ENCODE measurements at regions not wholly inside any gene's neighbourhood (a gene's known extent, or its start where the extent isn't known, plus 50 kb on each side); places are given as distances from the start of the nearest gene placed in this dataset.

DNA sequence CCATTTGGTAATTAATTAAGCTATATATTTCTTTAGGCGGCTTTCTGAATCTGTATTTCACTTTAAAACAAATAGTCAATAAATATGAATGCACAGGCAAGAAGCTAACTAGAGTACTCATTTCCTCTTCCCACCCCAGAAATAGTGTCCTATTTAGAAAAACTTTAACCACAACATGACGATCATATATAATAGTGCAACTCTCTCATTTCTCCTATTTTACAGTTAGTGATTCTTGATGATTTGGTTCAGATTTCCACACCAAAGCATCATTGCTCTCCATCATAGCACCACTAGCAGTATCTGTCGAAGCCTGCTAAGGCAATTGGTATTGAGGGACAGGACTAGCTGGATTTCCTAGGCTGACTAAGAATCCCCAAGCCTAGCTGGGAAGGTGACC, 184.0 kb upstream of the GALNTL6 start:
- H3K27ac ChIP-seq (ENCODE audit: low read depth, low read length) = no peak overlapping the region
- no peaks in the 10 kb centered on the region for H3K4me1 ChIP-seq (ENCODE audit: control insufficient read depth in 1 of 2, insufficient read depth in 2 of 2, low read length in 2 of 2)
- no peak for DNase-seq
- no peak overlapping the region for H2AFZ ChIP-seq (ENCODE audit: insufficient read depth, low read length, poor library complexity)
- H2AK5ac ChIP-seq (ENCODE audit: low read length) = no peak overlapping the region
- no peak overlapping the region for H2BK5ac ChIP-seq (ENCODE audit: low read depth, low read length, poor library complexity)
- H3K79me2 ChIP-seq (ENCODE audit: control insufficient read depth, insufficient read depth, low read length, poor library complexity) = no peaks in the 10 kb centered on the region
- H3K18ac ChIP-seq (ENCODE audit: low read length) = no peak overlapping the region
- no peak overlapping the region for H4K91ac ChIP-seq (ENCODE audit: low read depth, low read length)
- no peaks in the 10 kb centered on the region for H3K9me3 ChIP-seq (ENCODE audit: insufficient read depth, low read depth, low read length)
- H3K4me3 ChIP-seq (ENCODE audit: low read depth, low read length) = no peak overlapping the region
- H2BK120ac ChIP-seq (ENCODE audit: insufficient read depth, low read length, poor library complexity) = no peak overlapping the region
- H2BK12ac ChIP-seq (ENCODE audit: low read length) = no peak overlapping the region
- H3K79me1 ChIP-seq (ENCODE audit: low read length) = no peaks in the 10 kb centered on the region
- H3K14ac ChIP-seq (ENCODE audit: low read length) = no peak overlapping the region
- WGBS (ENCODE audit: extremely low coverage, insufficient coverage, insufficient read length) = no CpG with 5 or more reads among the region's 3 CpGs
- H3K9ac ChIP-seq (ENCODE audit: low read length) = no peak overlapping the region
- H3K27me3 ChIP-seq (ENCODE audit: insufficient read depth, low read length) = no peaks in the 10 kb centered on the region
- no peak overlapping the region for H4K8ac ChIP-seq (ENCODE audit: low read depth, low read length)
- H3K36me3 ChIP-seq (ENCODE audit: control insufficient read depth in 1 of 2, insufficient read depth in 2 of 2, low read length in 2 of 2) = no peaks in the 10 kb centered on the region
- H4K12ac ChIP-seq (ENCODE audit: low read depth, low read length) = no peak overlapping the region
- no peak overlapping the region for H3K4me2 ChIP-seq (ENCODE audit: low read length)
- H3K4ac ChIP-seq (ENCODE audit: low read depth, low read length) = no peak overlapping the region
- H3K23ac ChIP-seq (ENCODE audit: low read length) = no peak overlapping the region

DNA sequence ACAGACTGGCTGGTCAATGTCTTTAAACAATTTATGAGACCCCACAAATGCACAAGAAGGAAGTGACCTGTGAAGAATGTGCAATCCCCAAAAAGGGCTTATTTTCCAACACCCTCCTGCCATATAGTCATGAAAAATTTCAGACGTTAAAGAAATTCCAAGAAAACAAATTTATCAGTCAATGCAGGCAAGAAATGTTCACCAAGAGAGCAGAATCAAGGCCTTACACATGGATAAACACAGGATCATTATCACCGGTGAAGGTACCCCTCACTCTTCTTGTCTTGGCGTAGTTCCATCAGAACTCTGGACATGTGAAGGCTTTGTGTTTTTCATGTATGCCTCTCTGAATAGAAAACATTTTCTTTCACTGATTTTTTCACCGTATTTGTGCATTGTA, 186.7 kb upstream of the GALNTL6 start:
- Histone ChIP-seq H4K12ac (ENCODE audit: low read depth, low read length) (no peak overlapping the region), H3K4me3 (ENCODE audit: low read depth, low read length) (no peak overlapping the region), H3K27me3 (ENCODE audit: insufficient read depth, low read length) (no peaks in the 10 kb centered on the region), H3K9me3 (ENCODE audit: insufficient read depth, low read depth, low read length) (no peaks in the 10 kb centered on the region), H3K23ac (ENCODE audit: low read length) (no peak overlapping the region), H3K4me1 (ENCODE audit: control insufficient read depth in 1 of 2, insufficient read depth in 2 of 2, low read length in 2 of 2) (no peaks in the 10 kb centered on the region), H4K91ac (ENCODE audit: low read depth, low read length) (no peak overlapping the region), H4K8ac (ENCODE audit: low read depth, low read length) (no peak overlapping the region), H3K4me2 (ENCODE audit: low read length) (no peak overlapping the region), H2BK5ac (ENCODE audit: low read depth, low read length, poor library complexity) (no peak overlapping the region), H3K27ac (ENCODE audit: low read depth, low read length) (no peak overlapping the region), H3K9ac (ENCODE audit: low read length) (no peak overlapping the region), H2BK12ac (ENCODE audit: low read length) (no peak overlapping the region), H3K79me1 (ENCODE audit: low read length) (no peaks in the 10 kb centered on the region), H2BK120ac (ENCODE audit: insufficient read depth, low read length, poor library complexity) (no peak overlapping the region), H3K79me2 (ENCODE audit: control insufficient read depth, insufficient read depth, low read length, poor library complexity) (no peaks in the 10 kb centered on the region), H3K36me3 (ENCODE audit: control insufficient read depth in 1 of 2, insufficient read depth in 2 of 2, low read length in 2 of 2) (no peaks in the 10 kb centered on the region), H3K14ac (ENCODE audit: low read length) (no peak overlapping the region), H3K18ac (ENCODE audit: low read length) (no peak overlapping the region), H2AFZ (ENCODE audit: insufficient read depth, low read length, poor library complexity) (no peak overlapping the region), H3K4ac (ENCODE audit: low read depth, low read length) (no peak overlapping the region), H2AK5ac (ENCODE audit: low read length) (no peak overlapping the region)
- no peak for DNase-seq
- no CpG with 5 or more reads among the region's 4 CpGs for WGBS (ENCODE audit: extremely low coverage, insufficient coverage, insufficient read length)

DNA sequence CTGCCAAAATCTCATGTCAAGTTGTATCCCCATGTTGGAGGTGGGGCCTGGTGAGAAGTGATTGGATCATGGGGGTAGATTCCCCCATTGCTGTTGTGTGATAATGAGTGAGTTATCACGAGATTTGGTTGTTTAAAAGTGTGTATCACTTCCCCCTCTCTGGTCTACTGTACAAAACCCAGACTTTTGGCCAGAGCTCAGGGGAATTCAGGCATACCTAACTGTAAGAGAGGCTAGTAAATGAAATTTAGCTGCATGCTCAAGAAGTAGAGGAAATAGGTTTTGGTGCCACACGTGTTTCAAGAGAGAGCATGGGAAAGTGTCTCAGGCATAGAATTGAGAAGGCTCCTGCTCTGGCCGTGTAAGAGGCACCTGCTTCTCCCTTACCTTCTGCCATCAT, 190.5 kb upstream of the GALNTL6 start:
- no CpG with 5 or more reads among the region's 3 CpGs for WGBS (ENCODE audit: extremely low coverage, insufficient coverage, insufficient read length)
- no peak overlapping the region for H4K12ac ChIP-seq (ENCODE audit: low read depth, low read length)
- DNase-seq = no peak

DNA sequence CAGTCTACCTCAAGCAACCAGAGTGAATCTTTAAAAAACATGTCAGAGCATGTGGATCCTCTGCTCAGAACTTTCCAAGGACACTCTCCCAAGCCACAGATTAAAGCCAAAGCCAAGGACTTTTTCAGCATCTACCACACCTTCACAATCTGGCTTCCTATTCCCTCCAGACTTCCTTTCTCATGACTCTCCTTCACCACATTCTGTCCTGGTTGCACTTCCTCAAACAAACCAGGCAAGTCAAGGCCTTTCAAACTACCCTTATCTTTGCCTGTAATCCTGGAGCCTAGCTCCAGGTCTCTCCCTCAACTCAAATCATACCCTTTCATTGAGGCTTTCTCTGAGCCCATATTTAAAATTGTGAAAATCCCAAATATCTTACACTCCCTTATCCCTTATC, 191.6 kb upstream of the GALNTL6 start:
- no peaks in the 10 kb centered on the region for H3K27me3 ChIP-seq (ENCODE audit: insufficient read depth, low read length)
- H3K79me1 ChIP-seq (ENCODE audit: low read length) = no peaks in the 10 kb centered on the region
- H2BK5ac ChIP-seq (ENCODE audit: low read depth, low read length, poor library complexity) = no peak overlapping the region
- no peaks in the 10 kb centered on the region for H3K9me3 ChIP-seq (ENCODE audit: insufficient read depth, low read depth, low read length)
- no peak overlapping the region for H3K9ac ChIP-seq (ENCODE audit: low read length)
- H3K4me2 ChIP-seq (ENCODE audit: low read length) = no peak overlapping the region
- no peak overlapping the region for H3K23ac ChIP-seq (ENCODE audit: low read length)
- H3K27ac ChIP-seq (ENCODE audit: low read depth, low read length) = no peak overlapping the region
- no peak for DNase-seq
- H3K4ac ChIP-seq (ENCODE audit: low read depth, low read length) = no peak overlapping the region
- H4K12ac ChIP-seq (ENCODE audit: low read depth, low read length) = no peak overlapping the region
- H2BK120ac ChIP-seq (ENCODE audit: insufficient read depth, low read length, poor library complexity) = no peak overlapping the region
- no peaks in the 10 kb centered on the region for H3K36me3 ChIP-seq (ENCODE audit: control insufficient read depth in 1 of 2, insufficient read depth in 2 of 2, low read length in 2 of 2)
- H3K18ac ChIP-seq (ENCODE audit: low read length) = no peak overlapping the region
- no peak overlapping the region for H3K4me3 ChIP-seq (ENCODE audit: low read depth, low read length)
- no peaks in the 10 kb centered on the region for H3K79me2 ChIP-seq (ENCODE audit: control insufficient read depth, insufficient read depth, low read length, poor library complexity)
- H3K4me1 ChIP-seq (ENCODE audit: control insufficient read depth in 1 of 2, insufficient read depth in 2 of 2, low read length in 2 of 2) = no peaks in the 10 kb centered on the region
- H4K91ac ChIP-seq (ENCODE audit: low read depth, low read length) = no peak overlapping the region
- H2AFZ ChIP-seq (ENCODE audit: insufficient read depth, low read length, poor library complexity) = no peak overlapping the region
- H3K14ac ChIP-seq (ENCODE audit: low read length) = no peak overlapping the region
- H4K8ac ChIP-seq (ENCODE audit: low read depth, low read length) = no peak overlapping the region
- no peak overlapping the region for H2BK12ac ChIP-seq (ENCODE audit: low read length)
- H2AK5ac ChIP-seq (ENCODE audit: low read length) = no peak overlapping the region

More for the DNA sequence above, 190.5 kb upstream of the GALNTL6 start:
- no peaks in the 10 kb centered on the region for H3K27me3 ChIP-seq (ENCODE audit: insufficient read depth, low read length)
- H4K8ac ChIP-seq (ENCODE audit: low read depth, low read length) = no peak overlapping the region
- no peak overlapping the region for H3K9ac ChIP-seq (ENCODE audit: low read length)
- H3K79me1 ChIP-seq (ENCODE audit: low read length) = no peaks in the 10 kb centered on the region
- no peaks in the 10 kb centered on the region for H3K36me3 ChIP-seq (ENCODE audit: control insufficient read depth in 1 of 2, insufficient read depth in 2 of 2, low read length in 2 of 2)
- no peaks in the 10 kb centered on the region for H3K9me3 ChIP-seq (ENCODE audit: insufficient read depth, low read depth, low read length)
- H2BK120ac ChIP-seq (ENCODE audit: insufficient read depth, low read length, poor library complexity) = no peak overlapping the region
- no peak overlapping the region for H3K14ac ChIP-seq (ENCODE audit: low read length)
- H3K27ac ChIP-seq (ENCODE audit: low read depth, low read length) = no peak overlapping the region
- H4K91ac ChIP-seq (ENCODE audit: low read depth, low read length) = no peak overlapping the region
- no peak overlapping the region for H3K18ac ChIP-seq (ENCODE audit: low read length)
- H3K4me2 ChIP-seq (ENCODE audit: low read length) = no peak overlapping the region
- no peak overlapping the region for H3K23ac ChIP-seq (ENCODE audit: low read length)
- no peaks in the 10 kb centered on the region for H3K79me2 ChIP-seq (ENCODE audit: control insufficient read depth, insufficient read depth, low read length, poor library complexity)
- no peak overlapping the region for H2BK5ac ChIP-seq (ENCODE audit: low read depth, low read length, poor library complexity)
- H2AFZ ChIP-seq (ENCODE audit: insufficient read depth, low read length, poor library complexity) = no peak overlapping the region
- no peaks in the 10 kb centered on the region for H3K4me1 ChIP-seq (ENCODE audit: control insufficient read depth in 1 of 2, insufficient read depth in 2 of 2, low read length in 2 of 2)
- H2AK5ac ChIP-seq (ENCODE audit: low read length) = no peak overlapping the region
- H2BK12ac ChIP-seq (ENCODE audit: low read length) = no peak overlapping the region
- no peak overlapping the region for H3K4ac ChIP-seq (ENCODE audit: low read depth, low read length)
- no peak overlapping the region for H3K4me3 ChIP-seq (ENCODE audit: low read depth, low read length)

DNA sequence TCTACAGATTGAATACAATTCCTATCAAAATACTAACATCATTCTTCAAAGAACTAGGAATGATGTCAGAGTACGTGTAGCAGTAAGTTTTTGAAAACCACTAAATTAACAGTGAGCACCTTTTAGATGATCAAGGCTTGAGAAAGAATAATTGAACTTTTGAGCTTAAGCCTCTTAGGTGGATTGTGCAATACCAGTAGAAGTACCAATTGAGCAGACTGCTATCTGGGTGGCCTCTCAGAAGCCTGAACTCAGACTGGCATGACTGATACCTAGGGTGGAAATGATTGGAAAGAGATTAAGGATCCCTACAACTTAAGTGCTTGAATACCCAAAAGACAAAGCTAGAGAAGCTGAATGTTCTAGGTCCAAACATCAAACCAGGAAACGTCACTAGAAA, 200.3 kb upstream of the GALNTL6 start:
- no peaks in the 10 kb centered on the region for H3K36me3 ChIP-seq (ENCODE audit: control insufficient read depth in 1 of 2, insufficient read depth in 2 of 2, low read length in 2 of 2)
- no CpG with 5 or more reads among the region's 2 CpGs for WGBS (ENCODE audit: extremely low coverage, insufficient coverage, insufficient read length)
- H3K18ac ChIP-seq (ENCODE audit: low read length) = no peak overlapping the region
- no peak overlapping the region for H3K23ac ChIP-seq (ENCODE audit: low read length)
- no peak overlapping the region for H4K8ac ChIP-seq (ENCODE audit: low read depth, low read length)
- DNase-seq = no peak
- no peaks in the 10 kb centered on the region for H3K79me1 ChIP-seq (ENCODE audit: low read length)
- no peaks in the 10 kb centered on the region for H3K9me3 ChIP-seq (ENCODE audit: insufficient read depth, low read depth, low read length)
- H3K9ac ChIP-seq (ENCODE audit: low read length) = no peak overlapping the region
- H2BK120ac ChIP-seq (ENCODE audit: insufficient read depth, low read length, poor library complexity) = no peak overlapping the region
- H2BK5ac ChIP-seq (ENCODE audit: low read depth, low read length, poor library complexity) = no peak overlapping the region
- no peak overlapping the region for H3K14ac ChIP-seq (ENCODE audit: low read length)
- no peak overlapping the region for H2BK12ac ChIP-seq (ENCODE audit: low read length)
- no peak overlapping the region for H3K27ac ChIP-seq (ENCODE audit: low read depth, low read length)
- H4K12ac ChIP-seq (ENCODE audit: low read depth, low read length) = no peak overlapping the region
- no peak overlapping the region for H2AK5ac ChIP-seq (ENCODE audit: low read length)
- no peaks in the 10 kb centered on the region for H3K79me2 ChIP-seq (ENCODE audit: control insufficient read depth, insufficient read depth, low read length, poor library complexity)
- no peak overlapping the region for H4K91ac ChIP-seq (ENCODE audit: low read depth, low read length)
- H3K4me1 ChIP-seq (ENCODE audit: control insufficient read depth in 1 of 2, insufficient read depth in 2 of 2, low read length in 2 of 2) = no peaks in the 10 kb centered on the region
- H3K27me3 ChIP-seq (ENCODE audit: insufficient read depth, low read length) = no peaks in the 10 kb centered on the region
- no peak overlapping the region for H3K4ac ChIP-seq (ENCODE audit: low read depth, low read length)
- H3K4me2 ChIP-seq (ENCODE audit: low read length) = no peak overlapping the region
- H2AFZ ChIP-seq (ENCODE audit: insufficient read depth, low read length, poor library complexity) = no peak overlapping the region
- H3K4me3 ChIP-seq (ENCODE audit: low read depth, low read length) = no peak overlapping the region
